GM18519 (cell line): ENCODE measurements at regions not wholly inside any gene's neighbourhood (a gene's known extent, or its start where the extent isn't known, plus 50 kb on each side); places are given as distances from the start of the nearest gene placed in this dataset.

Experiments
- ATAC-seq: cut with Tn5 transposase; IDR thresholded peaks from one replicate; pipeline ENCODE4 v1.9.1; 2021; ENCODE audit warnings: mild to moderate bottlenecking, moderate library complexity; ENCODE audit not compliant: unreplicated experiment, low FRiP score

- ATAC-seq: no peak
These were observed 362.7 kb upstream of the SLC30A5 start for GRCh38 chr5:68730979-68731654.

- no peak for ATAC-seq
These were observed 361.6 kb upstream of the SLC30A5 start for GRCh38 chr5:68732251-68732650.

- no peak for ATAC-seq
These were observed 359.0 kb upstream of the SLC30A5 start for GRCh38 chr5:68734781-68735180.

GRCh38 chr5:68738236-68738635 is 355.6 kb upstream of the SLC30A5 start:
- ATAC-seq: no peak

GRCh38 chr5:68738841-68739240 is 355.0 kb upstream of the SLC30A5 start:
- ATAC-seq: no peak

- ATAC-seq: no peak
These were observed 354.1 kb upstream of the SLC30A5 start for GRCh38 chr5:68739752-68740151.

GRCh38 chr5:68740226-68740910 is 353.4 kb upstream of the SLC30A5 start:
- ATAC-seq: no peak

GRCh38 chr5:68744206-68744605 is 349.6 kb upstream of the SLC30A5 start:
- no peak for ATAC-seq

GRCh38 chr5:68745448-68745847 is 348.4 kb upstream of the SLC30A5 start:
- no peak for ATAC-seq

GRCh38 chr5:68746220-68746619 is 347.6 kb upstream of the SLC30A5 start:
- no peak for ATAC-seq

GRCh38 chr5:68746643-68747420 is 347.0 kb upstream of the SLC30A5 start:
- ATAC-seq: no peak

GRCh38 chr5:68747521-68747920 is 346.3 kb upstream of the SLC30A5 start:
- ATAC-seq: no peak

- ATAC-seq: no peak
These were observed 345.7 kb upstream of the SLC30A5 start for GRCh38 chr5:68748101-68748500.

GRCh38 chr5:68749077-68749476 is 344.7 kb upstream of the SLC30A5 start:
- ATAC-seq: no peak

- ATAC-seq: no peak
These were observed 344.2 kb upstream of the SLC30A5 start for GRCh38 chr5:68749631-68750030.

- ATAC-seq: no peak
These were observed 342.2 kb upstream of the SLC30A5 start for GRCh38 chr5:68751661-68752060.

- no peak for ATAC-seq
These were observed 339.3 kb upstream of the SLC30A5 start for GRCh38 chr5:68754536-68754935.

- ATAC-seq: no peak
These were observed 338.5 kb upstream of the SLC30A5 start for GRCh38 chr5:68755293-68755692.

GRCh38 chr5:68757006-68757405 is 336.8 kb upstream of the SLC30A5 start:
- no peak for ATAC-seq

- ATAC-seq: no peak
These were observed 336.1 kb upstream of the SLC30A5 start for GRCh38 chr5:68757626-68758212.

GRCh38 chr5:68759593-68759992 is 334.2 kb upstream of the SLC30A5 start:
- ATAC-seq: no peak
